ENCODE measurements at regions not wholly inside any gene's neighbourhood (a gene's known extent, or its start where the extent isn't known, plus 50 kb on each side); places are given as distances from the start of the nearest gene placed in this dataset.

DNA sequence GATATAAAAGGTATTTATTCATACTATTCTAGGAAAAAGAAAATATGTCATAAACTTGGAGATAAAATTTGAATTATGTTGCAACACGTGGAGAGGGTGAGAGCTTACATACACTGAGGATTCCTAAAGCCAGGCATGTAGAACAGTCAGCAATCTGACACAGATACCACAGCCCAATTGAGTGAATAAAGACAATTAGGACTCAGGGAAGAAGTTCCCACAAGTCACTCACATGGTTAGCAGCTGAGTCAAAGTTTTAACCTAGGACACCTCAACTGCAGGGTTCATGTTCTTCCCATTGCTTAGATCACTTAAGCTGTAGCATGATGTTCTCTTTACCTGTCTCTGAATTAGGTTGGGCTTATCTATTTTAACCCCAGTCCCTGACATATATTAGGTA, 189.5 kb downstream of the CMPK2 start:
- H3K4me3 ChIP-seq (ENCODE audit: low read depth, low read length): no peak overlapping the region
- DNase-seq (ENCODE audit: low read depth): no peak

DNA sequence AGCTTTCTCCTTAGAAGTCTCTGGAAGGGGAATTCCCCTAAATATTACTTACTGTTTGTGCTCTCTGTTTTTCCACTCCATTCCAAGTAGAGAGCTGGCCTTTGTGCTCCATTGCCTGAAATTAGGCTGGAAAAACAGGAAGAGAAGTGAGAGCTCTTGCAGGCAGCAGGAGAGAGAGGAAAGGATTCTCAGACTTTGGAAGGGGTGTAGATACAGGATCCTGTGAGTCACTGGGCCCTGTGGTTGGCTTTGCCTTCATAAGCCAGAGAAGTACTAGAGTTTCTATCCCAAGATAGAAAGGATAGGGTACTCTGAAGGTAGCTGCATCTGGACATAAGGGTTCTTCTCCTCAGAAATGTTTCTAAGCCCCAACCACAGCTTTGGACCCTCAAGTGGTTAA, 188.9 kb downstream of the CMPK2 start:
- DNase-seq (ENCODE audit: low read depth): no peak
- no peak overlapping the region for H3K4me3 ChIP-seq (ENCODE audit: low read depth, low read length)
- TF ChIP-seq POLR2A (IDR thresholded peaks at IDR 0.05; ENCODE audit: extremely low read depth, insufficient read length): no peak
- no peak for TF ChIP-seq MYC (IDR thresholded peaks at IDR 0.05; ENCODE audit: low read depth, low read length)
- TF ChIP-seq, protein P1, sequence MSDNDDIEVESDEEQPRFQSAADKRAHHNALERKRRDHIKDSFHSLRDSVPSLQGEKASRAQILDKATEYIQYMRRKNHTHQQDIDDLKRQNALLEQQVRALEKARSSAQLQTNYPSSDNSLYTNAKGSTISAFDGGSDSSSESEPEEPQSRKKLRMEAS (IDR thresholded peaks at IDR 0.05; ENCODE audit: low read depth, low read length): no peak
- TF ChIP-seq, protein P2, sequence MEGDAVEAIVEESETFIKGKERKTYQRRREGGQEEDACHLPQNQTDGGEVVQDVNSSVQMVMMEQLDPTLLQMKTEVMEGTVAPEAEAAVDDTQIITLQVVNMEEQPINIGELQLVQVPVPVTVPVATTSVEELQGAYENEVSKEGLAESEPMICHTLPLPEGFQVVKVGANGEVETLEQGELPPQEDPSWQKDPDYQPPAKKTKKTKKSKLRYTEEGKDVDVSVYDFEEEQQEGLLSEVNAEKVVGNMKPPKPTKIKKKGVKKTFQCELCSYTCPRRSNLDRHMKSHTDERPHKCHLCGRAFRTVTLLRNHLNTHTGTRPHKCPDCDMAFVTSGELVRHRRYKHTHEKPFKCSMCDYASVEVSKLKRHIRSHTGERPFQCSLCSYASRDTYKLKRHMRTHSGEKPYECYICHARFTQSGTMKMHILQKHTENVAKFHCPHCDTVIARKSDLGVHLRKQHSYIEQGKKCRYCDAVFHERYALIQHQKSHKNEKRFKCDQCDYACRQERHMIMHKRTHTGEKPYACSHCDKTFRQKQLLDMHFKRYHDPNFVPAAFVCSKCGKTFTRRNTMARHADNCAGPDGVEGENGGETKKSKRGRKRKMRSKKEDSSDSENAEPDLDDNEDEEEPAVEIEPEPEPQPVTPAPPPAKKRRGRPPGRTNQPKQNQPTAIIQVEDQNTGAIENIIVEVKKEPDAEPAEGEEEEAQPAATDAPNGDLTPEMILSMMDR (IDR thresholded peaks at IDR 0.05; ENCODE audit: low read depth, low read length): no peak

More for the DNA sequence above, 189.5 kb downstream of the CMPK2 start:
- TF ChIP-seq MYC (IDR thresholded peaks at IDR 0.05; ENCODE audit: low read depth, low read length): no peak
- no peak for TF ChIP-seq POLR2A (IDR thresholded peaks at IDR 0.05; ENCODE audit: extremely low read depth, insufficient read length)

DNA sequence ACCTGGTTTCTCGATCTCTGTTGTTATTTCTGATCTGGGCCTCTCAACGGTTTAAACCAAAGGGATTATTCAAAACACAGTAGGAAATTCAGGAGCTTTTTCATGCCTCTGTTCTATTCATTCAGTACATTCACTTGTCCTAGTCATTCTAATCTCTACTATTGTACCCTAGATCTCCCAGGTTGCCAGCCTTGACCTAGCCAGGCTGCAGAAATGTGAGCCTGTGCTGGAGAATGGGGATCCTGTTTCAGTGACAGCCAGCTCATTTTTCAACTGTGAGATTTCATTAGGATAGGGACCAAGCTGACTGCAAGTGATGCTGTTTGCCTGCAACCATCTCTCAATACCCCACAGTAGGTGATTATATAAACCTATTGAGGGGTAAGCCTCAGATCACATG, 186.2 kb downstream of the CMPK2 start:
- TF ChIP-seq MYC (IDR thresholded peaks at IDR 0.05; ENCODE audit: low read depth, low read length): no peak
- TF ChIP-seq, protein P1 (IDR thresholded peaks at IDR 0.05; ENCODE audit: low read depth, low read length): no peak
- TF ChIP-seq, protein P2 (IDR thresholded peaks at IDR 0.05; ENCODE audit: low read depth, low read length): no peak
- no peak for TF ChIP-seq POLR2A (IDR thresholded peaks at IDR 0.05; ENCODE audit: extremely low read depth, insufficient read length)
- no peak overlapping the region for H3K4me3 ChIP-seq (ENCODE audit: low read depth, low read length)
- no peak for DNase-seq (ENCODE audit: low read depth)

DNA sequence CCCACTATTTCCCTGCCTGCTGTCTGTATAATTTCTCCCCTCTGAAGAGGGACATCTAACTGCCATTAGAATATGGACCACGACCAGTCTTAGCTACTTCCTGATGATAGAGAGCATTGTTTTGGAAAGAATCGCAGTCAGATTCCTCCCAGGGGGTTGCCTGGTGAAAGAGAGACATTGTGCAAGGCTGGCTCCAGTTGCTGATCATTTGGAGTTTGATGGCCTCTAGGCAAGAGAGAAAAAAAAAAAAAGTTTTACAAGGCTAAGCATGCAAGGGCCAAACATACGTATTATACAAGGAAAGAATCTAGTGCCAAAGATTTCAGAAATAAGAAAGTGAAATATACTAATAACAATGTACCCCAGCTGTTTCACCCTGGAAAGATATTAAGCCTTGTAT, 182.2 kb downstream of the CMPK2 start:
- H3K4me3 ChIP-seq (ENCODE audit: low read depth, low read length): no peak overlapping the region
- TF ChIP-seq MYC (IDR thresholded peaks at IDR 0.05; ENCODE audit: low read depth, low read length): no peak
- TF ChIP-seq POLR2A (IDR thresholded peaks at IDR 0.05; ENCODE audit: extremely low read depth, insufficient read length): no peak
- TF ChIP-seq, protein P1 (IDR thresholded peaks at IDR 0.05; ENCODE audit: low read depth, low read length): no peak
- TF ChIP-seq, protein P2 (IDR thresholded peaks at IDR 0.05; ENCODE audit: low read depth, low read length): no peak
- DNase-seq (ENCODE audit: low read depth): no peak

DNA sequence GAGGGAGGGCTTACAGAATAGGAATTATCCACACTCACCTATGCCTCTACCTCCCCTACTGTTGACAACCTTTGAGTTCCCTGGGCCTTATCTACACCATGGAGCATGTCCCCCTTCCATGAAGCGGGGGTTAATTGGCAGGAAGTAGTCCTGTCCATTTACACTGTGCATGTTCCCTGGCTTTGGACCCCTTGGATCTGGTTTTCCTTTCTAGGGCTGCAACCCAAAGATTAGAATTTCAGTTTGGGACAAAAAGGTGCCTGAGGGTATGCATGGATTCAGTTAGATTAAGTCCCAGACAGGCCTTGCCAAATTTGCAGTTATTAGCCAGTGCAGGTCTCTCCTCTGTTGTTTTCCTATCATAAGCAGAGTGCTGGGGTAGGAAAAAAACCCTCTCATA, 180.3 kb downstream of the CMPK2 start:
- H3K4me3 ChIP-seq (ENCODE audit: low read depth, low read length): no peak overlapping the region
- no peak for TF ChIP-seq MYC (IDR thresholded peaks at IDR 0.05; ENCODE audit: low read depth, low read length)
- DNase-seq (ENCODE audit: low read depth): no peak

DNA sequence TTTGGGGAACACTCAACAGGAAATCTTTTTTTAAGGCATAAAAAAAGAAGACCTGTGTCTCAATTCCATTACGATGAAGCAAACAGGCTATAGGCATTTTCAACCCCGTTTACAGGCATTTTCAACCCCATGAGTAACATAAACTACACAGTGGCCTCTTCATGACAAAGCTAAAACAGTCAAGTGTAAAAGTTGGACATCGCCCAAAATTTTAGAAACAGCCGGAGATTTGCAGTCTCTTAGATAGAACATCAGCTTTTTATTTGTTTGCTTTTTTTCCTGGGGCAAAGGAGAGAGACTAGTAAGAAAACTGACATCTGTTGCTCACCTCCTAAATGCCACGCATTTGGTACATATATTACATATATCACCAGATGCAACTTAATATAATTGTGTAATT, 173.7 kb downstream of the CMPK2 start:
- no peak overlapping the region for H3K4me3 ChIP-seq (ENCODE audit: low read depth, low read length)
- no peak for DNase-seq (ENCODE audit: low read depth)
- TF ChIP-seq MYC (IDR thresholded peaks at IDR 0.05; ENCODE audit: low read depth, low read length) (no peak), POLR2A (IDR thresholded peaks at IDR 0.05; ENCODE audit: extremely low read depth, insufficient read length) (no peak)
- TF ChIP-seq, protein P2 (IDR thresholded peaks at IDR 0.05; ENCODE audit: low read depth, low read length): no peak
- TF ChIP-seq, protein P1 (IDR thresholded peaks at IDR 0.05; ENCODE audit: low read depth, low read length): no peak

DNA sequence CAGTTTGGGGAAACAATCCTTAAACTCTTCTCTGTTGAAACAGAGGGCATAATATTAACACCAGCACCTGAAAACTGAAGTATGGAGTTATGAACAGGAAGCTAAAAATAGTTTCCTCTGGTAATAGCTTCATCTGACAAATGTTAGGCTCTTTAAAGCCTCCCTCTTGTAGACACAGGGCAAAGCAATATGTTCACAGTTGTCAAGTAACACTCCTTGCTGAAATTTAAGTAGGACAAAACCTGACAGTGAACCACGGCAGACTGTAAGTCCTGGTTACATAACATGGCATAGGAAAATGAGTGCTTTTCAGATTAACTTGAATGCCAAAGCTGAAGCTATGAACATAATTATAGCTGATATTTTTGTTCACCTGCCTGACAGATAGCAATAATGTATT, 172.9 kb downstream of the CMPK2 start:
- TF ChIP-seq POLR2A (IDR thresholded peaks at IDR 0.05; ENCODE audit: extremely low read depth, insufficient read length) (no peak), MYC (IDR thresholded peaks at IDR 0.05; ENCODE audit: low read depth, low read length) (no peak)
- TF ChIP-seq, protein P2 (IDR thresholded peaks at IDR 0.05; ENCODE audit: low read depth, low read length): no peak
- TF ChIP-seq, protein P1 (IDR thresholded peaks at IDR 0.05; ENCODE audit: low read depth, low read length): no peak
- DNase-seq (ENCODE audit: low read depth): no peak
- no peak overlapping the region for H3K4me3 ChIP-seq (ENCODE audit: low read depth, low read length)
